ENCODE measurements at regions not wholly inside any gene's neighbourhood (a gene's known extent, or its start where the extent isn't known, plus 50 kb on each side); places are given as distances from the start of the nearest gene placed in this dataset.

DNA sequence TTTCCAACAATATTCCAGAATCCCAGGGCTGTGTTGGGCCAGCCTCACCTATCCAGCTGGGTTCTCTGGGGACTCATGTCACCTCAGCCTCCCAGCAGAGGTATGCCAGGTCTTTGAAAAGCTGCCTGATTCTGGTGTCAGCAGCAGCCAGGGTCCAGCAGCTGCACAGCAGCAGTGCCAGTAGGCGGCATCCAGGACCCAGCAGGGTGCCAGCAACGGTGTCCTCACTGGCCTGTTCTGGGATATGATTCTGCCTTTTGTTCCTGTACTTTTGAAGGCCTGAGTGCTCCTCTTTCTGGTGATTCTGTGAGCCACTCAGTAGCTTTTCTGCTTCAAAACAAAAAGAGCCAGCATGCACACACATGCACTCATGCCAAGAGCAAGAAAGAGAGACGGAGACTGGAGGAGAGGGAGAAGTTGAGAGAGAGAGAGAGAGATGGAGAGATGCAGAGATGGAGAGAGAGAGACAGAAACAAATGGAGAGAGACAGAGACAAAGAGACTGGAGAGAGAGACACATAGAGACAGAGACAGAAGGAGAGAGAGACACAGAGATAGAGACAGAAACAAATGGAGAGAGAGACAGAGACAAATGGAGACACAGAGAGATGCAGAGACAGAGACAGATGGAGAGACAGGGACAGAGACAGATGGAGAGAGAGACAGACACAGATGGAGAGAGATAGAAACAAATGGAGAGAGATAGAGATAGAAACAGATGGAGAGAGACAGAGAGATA, 205.7 kb downstream of the UACA start:
- Histone ChIP-seq H3K56ac (ENCODE audit: insufficient read length, low read depth, low read length) (no peak overlapping the region), H3K18ac (ENCODE audit: insufficient read length, low read depth, low read length) (no peak overlapping the region), H2AK5ac (ENCODE audit: insufficient read length, low read length) (no peak overlapping the region), H3K27me3 (ENCODE audit: insufficient read depth, low read length) (no peaks in the 10 kb centered on the region), H2BK15ac (ENCODE audit: low read depth, low read length) (no peak overlapping the region), H3K4me2 (ENCODE audit: insufficient read depth, insufficient read length, low read length) (no peak overlapping the region), H3K79me2 (ENCODE audit: insufficient read depth, low read length) (no peaks in the 10 kb centered on the region), H4K20me1 (ENCODE audit: control insufficient read depth, insufficient read depth, insufficient read length) (no peaks in the 10 kb centered on the region), H3K27ac (ENCODE audit: insufficient read length, low read depth, low read length) (no peak overlapping the region), H2BK20ac (ENCODE audit: low read depth, low read length, poor library complexity, severe bottlenecking) (no peak overlapping the region), H3T11ph (ENCODE audit: low read length) (no peak overlapping the region), H3K23me2 (ENCODE audit: insufficient read length, low read depth, low read length, poor library complexity, severe bottlenecking) (no peaks in the 10 kb centered on the region), H4K5ac (ENCODE audit: insufficient read length, low read depth, low read length) (no peak overlapping the region), H3K4ac (ENCODE audit: low read depth, low read length) (no peak overlapping the region), H3K9ac (ENCODE audit: extremely low read depth, insufficient read length, low read length) (no peak overlapping the region), H3K23ac (ENCODE audit: insufficient read length, low read depth, low read length) (no peak overlapping the region), H3K9me3 (ENCODE audit: control insufficient read depth, low read depth, low read length) (no peaks in the 10 kb centered on the region), H4K91ac (ENCODE audit: insufficient read length, low read depth, low read length) (no peak overlapping the region), H2AFZ (ENCODE audit: low read length) (no peak overlapping the region), H2BK12ac (ENCODE audit: insufficient read length, low read depth, low read length) (no peak overlapping the region), H3K79me1 (ENCODE audit: insufficient read depth, low read depth, low read length, poor library complexity, severe bottlenecking) (no peaks in the 10 kb centered on the region), H4K8ac (replicated peaks; ENCODE audit: insufficient read length, low read depth, low read length) (no peak overlapping the region), H2BK120ac (ENCODE audit: low read depth, low read length, poor library complexity, severe bottlenecking) (no peak overlapping the region), H3K14ac (ENCODE audit: insufficient read depth, low read length) (no peak overlapping the region), H2BK5ac (ENCODE audit: insufficient read length, low read length) (no peak overlapping the region), H3K4me1 (ENCODE audit: insufficient read depth, low read length) (no peaks in the 10 kb centered on the region)
- peak; percentile 10 for DNase-seq
- Mint-ChIP-seq H3K27me3 (ENCODE audit: low read depth) (no peaks in the 10 kb centered on the region; the same call in 1 of the 2 replicates), H3K4me3 (no peak overlapping the region), H3K36me3 (ENCODE audit: insufficient read depth in 1 of 3, low read depth in 3 of 3) (no peaks in the 10 kb centered on the region), H3K27ac (no peak overlapping the region), H3K4me1 (no peaks in the 10 kb centered on the region), H3K9me3 (no peaks in the 10 kb centered on the region)
- TF ChIP-seq, protein P1, sequence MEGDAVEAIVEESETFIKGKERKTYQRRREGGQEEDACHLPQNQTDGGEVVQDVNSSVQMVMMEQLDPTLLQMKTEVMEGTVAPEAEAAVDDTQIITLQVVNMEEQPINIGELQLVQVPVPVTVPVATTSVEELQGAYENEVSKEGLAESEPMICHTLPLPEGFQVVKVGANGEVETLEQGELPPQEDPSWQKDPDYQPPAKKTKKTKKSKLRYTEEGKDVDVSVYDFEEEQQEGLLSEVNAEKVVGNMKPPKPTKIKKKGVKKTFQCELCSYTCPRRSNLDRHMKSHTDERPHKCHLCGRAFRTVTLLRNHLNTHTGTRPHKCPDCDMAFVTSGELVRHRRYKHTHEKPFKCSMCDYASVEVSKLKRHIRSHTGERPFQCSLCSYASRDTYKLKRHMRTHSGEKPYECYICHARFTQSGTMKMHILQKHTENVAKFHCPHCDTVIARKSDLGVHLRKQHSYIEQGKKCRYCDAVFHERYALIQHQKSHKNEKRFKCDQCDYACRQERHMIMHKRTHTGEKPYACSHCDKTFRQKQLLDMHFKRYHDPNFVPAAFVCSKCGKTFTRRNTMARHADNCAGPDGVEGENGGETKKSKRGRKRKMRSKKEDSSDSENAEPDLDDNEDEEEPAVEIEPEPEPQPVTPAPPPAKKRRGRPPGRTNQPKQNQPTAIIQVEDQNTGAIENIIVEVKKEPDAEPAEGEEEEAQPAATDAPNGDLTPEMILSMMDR (conservative IDR thresholded peaks at IDR 0.05) = no peak
- no CpG with 5 or more reads among the region's 3 CpGs for WGBS (ENCODE audit: extremely low coverage, insufficient read length, low lambda C conversion rate)
